OCI-LY1 (cell line): ENCODE measurements at regions not wholly inside any gene's neighbourhood (a gene's known extent, or its start where the extent isn't known, plus 50 kb on each side); places are given as distances from the start of the nearest gene placed in this dataset.

Source experiments
- CTCF ChIP-seq: fragments of 200-600 bp; sonication (generic), shearing (Covaris generic); IDR thresholded peaks from 2 replicates; pipeline ENCODE4 v1.5.1; 2017; ENCODE audit warnings: mild to moderate bottlenecking, antibody characterized with exemption, low read length, moderate library complexity, mixed read lengths
- EZH2 ChIP-seq: fragments of 200-600 bp; sonication (generic), shearing (Covaris generic); IDR thresholded peaks from 2 replicates; pipeline ENCODE4 v1.8.0; 2017; ENCODE audit warnings: borderline replicate concordance, mixed run types, mild to moderate bottlenecking, antibody characterized with exemption, low read length, moderate library complexity, mixed read lengths

GRCh38 chr6:25155211-25155610 lies 124.0 kb upstream of the CARMIL1 start:
- TF ChIP-seq CTCF = no peak
- no peak for TF ChIP-seq EZH2
